Testis (tissue), 2 donors: ENCODE measurements at regions not wholly inside any gene's neighbourhood (a gene's known extent, or its start where the extent isn't known, plus 50 kb on each side); places are given as distances from the start of the nearest gene placed in this dataset.

Experiments
- DNase-seq: peaks from one replicate; pipeline ENCODE4 v3.0.0-alpha.2; 2019
- H3K27ac ChIP-seq, 2 donors: fragments of 200-600 bp; sonication (generic); one replicate each; pipeline ENCODE4 v1.5.1; 2019
- H3K27me3 ChIP-seq: fragments of 200-600 bp; sonication (generic); one replicate; pipeline ENCODE4 v1.5.1; 2019
- H3K36me3 ChIP-seq: fragments of 200-600 bp; sonication (generic); one replicate; pipeline ENCODE4 v1.5.1; 2017; ENCODE audit warnings: low read depth; ENCODE audit errors: missing control alignments
- H3K4me1 ChIP-seq: fragments of 200-600 bp; sonication (generic); one replicate; pipeline ENCODE4 v1.5.1; 2019
- H3K4me3 ChIP-seq, 2 donors: fragments of 200-600 bp; sonication (generic); one replicate each; pipeline ENCODE4 v1.5.1; 2017 to 2019
- H3K9me3 ChIP-seq: fragments of 200-600 bp; sonication (generic); one replicate; pipeline ENCODE4 v1.5.1; 2017
- POLR2A ChIP-seq: fragments of 450-650 bp; IDR thresholded peaks from one replicate; pipeline ENCODE4 v1.6.1; 2017; ENCODE audit warnings: antibody characterized with exemption, mild to moderate bottlenecking, moderate library complexity
- WGBS, 2 donors: methylation state at CpG; one replicate each; pipeline ENCODE4 v1.1.5; 2018; 5-methylcytosine and 5-hydroxymethylcytosine counted together
- intact Hi-C: fragments of 100-400 bp; cut with DNase I; formaldehyde crosslinking; loops from one replicate; pipeline ENCODE4 v1.15.1; 2023; ENCODE audit warnings: low total_unique reads
- TF ChIP-seq, protein P1 (sequence below), 3 experiments: fragments of 450-650 bp in 2 of 3; fragments of 200-600 bp in 1 of 3; sonication (generic) in 1 of 3; IDR thresholded peaks; one replicate each; pipeline ENCODE4 v1.5.1; 2016 to 2019; ENCODE audit warnings: antibody characterized with exemption in 3 of 3, mild to moderate bottlenecking in 2 of 3, moderate library complexity in 1 of 3

DNA sequence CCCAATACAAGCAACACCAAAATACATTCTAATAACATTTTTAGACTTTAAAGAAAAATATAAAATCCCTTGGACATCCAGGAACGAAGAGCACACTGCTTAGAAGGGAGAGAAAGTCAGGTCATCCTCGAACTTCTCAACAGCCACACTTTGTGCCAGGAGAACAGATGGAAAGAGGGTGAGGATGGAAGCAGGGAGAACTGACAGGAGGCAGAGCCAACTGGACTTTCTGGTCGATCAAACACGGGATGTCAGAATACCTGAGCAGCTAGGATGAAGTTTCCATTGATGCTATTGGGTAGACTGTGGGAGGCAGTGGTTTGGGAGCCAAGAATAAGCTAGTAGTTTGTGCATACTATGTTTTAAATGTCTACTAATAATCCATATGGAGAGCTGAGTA lies 111.4 kb downstream of the TOMM20 start:
- H3K36me3 ChIP-seq, result no peaks in the 10 kb centered on the region
- no peak for DNase-seq
- no peak overlapping the region for H3K4me3 ChIP-seq
- H3K9me3 ChIP-seq, result no peaks in the 10 kb centered on the region
- H3K27ac ChIP-seq, result no peak overlapping the region
- intact Hi-C loops, result no loop called here
- WGBS, 2 donors, result 92 to 93% methylated on average over 4 of the region's 4 CpGs
- H3K4me1 ChIP-seq, result peaks cover 12% of the 10 kb centered on the region
- no peaks in the 10 kb centered on the region for H3K27me3 ChIP-seq
- TF ChIP-seq, protein P1, sequence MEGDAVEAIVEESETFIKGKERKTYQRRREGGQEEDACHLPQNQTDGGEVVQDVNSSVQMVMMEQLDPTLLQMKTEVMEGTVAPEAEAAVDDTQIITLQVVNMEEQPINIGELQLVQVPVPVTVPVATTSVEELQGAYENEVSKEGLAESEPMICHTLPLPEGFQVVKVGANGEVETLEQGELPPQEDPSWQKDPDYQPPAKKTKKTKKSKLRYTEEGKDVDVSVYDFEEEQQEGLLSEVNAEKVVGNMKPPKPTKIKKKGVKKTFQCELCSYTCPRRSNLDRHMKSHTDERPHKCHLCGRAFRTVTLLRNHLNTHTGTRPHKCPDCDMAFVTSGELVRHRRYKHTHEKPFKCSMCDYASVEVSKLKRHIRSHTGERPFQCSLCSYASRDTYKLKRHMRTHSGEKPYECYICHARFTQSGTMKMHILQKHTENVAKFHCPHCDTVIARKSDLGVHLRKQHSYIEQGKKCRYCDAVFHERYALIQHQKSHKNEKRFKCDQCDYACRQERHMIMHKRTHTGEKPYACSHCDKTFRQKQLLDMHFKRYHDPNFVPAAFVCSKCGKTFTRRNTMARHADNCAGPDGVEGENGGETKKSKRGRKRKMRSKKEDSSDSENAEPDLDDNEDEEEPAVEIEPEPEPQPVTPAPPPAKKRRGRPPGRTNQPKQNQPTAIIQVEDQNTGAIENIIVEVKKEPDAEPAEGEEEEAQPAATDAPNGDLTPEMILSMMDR (IDR thresholded peaks at IDR 0.05), result no peak
- no peak for TF ChIP-seq POLR2A

DNA sequence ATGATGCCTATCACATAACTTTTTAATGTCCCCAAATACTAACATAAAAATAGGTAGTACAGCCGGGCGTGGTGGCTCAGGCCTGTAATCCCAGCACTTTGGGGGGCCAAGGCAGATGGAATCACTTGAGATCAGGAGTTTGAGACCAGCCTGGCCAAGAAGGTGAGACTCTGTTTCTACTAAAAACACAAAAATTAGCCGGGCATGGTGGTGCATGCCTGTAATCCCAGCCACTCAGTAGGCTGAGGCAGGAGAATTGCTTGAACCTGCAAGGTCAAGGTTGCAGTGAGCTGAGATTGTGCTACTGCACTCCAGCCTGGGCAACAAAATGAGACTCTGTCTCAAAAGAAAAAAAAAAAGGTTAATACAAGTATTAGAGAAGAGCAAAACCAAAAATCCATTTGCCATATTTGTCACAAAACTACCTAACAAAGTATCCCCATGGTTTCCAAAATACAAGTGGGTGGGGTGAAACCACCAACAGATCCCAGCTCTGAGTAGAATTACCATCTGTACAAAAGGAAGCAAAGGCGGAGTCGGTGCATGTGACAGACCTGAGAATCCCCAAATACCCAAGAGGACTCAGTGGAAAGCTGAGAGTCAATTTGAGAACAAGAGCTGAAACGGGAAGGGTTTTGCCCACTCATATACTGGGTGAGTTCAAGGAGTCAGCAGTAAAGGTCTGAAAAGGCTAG lies 113.2 kb downstream of the TOMM20 start:
- Histone ChIP-seq H3K27me3 (no peaks in the 10 kb centered on the region), H3K4me1 (peaks cover 8% of the 10 kb centered on the region), H3K27ac (no peak overlapping the region), H3K36me3 (no peaks in the 10 kb centered on the region), H3K9me3 (no peaks in the 10 kb centered on the region), H3K4me3 (no peak overlapping the region)
- DNase-seq, result no peak
- intact Hi-C loops, result no loop called here
- 86 to 87% methylated on average over 6 of the region's 6 CpGs for WGBS, 2 donors
- TF ChIP-seq, protein P1 (IDR thresholded peaks at IDR 0.05), result no peak
- no peak for TF ChIP-seq POLR2A

DNA sequence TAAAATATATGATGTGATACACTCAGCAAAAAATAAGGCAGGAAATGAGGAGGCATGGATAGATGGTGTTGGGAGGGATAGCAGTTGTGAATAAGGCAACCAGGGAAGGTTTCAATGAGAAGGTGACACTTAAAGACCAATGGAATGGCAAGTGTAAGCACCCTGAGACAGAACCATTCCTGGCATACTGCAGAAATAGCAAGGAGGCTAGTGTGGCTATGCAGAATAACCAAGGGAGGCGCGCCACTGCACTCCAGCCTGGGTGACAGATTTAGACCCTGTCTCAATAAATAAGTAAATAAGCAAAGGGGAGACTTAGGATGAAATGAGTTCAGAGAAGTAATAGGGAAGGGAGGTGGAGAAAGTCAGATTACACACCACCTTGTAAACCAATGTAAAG lies 113.9 kb downstream of the TOMM20 start:
- Histone ChIP-seq H3K9me3 (no peaks in the 10 kb centered on the region), H3K4me1 (peaks cover 8% of the 10 kb centered on the region), H3K36me3 (no peaks in the 10 kb centered on the region), H3K4me3 (no peak overlapping the region), H3K27ac (no peak overlapping the region), H3K27me3 (no peaks in the 10 kb centered on the region)
- TF ChIP-seq, protein P1 (IDR thresholded peaks at IDR 0.05), result no peak
- intact Hi-C loops, result no loop called here
- DNase-seq, result no peak
- 95 to 96% methylated on average over 2 of the region's 2 CpGs for WGBS, 2 donors

DNA sequence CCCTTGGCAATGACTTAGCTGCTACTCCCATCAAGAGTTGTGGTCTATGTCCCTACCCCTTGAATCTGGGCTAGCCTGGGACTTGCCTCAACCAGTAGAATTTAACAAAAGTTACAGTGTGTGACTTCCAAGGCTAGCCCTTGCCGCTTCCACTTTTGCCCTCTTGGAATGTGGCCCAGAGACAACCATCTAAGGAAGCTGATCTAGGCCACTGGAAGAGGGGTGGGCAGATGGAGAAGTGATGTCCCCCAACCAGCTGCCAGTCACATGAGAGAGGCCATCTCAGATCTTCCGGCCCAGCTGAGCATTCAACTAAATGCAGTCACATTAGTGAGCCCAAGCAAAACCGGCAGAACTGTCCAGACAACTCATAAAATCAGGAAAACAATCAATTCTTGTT lies 115.1 kb downstream of the TOMM20 start:
- intact Hi-C loops, result no loop called here
- Histone ChIP-seq H3K27ac (no peak overlapping the region), H3K36me3 (no peaks in the 10 kb centered on the region), H3K4me3 (no peak overlapping the region), H3K4me1 (peaks cover 8% of the 10 kb centered on the region), H3K27me3 (no peaks in the 10 kb centered on the region), H3K9me3 (no peaks in the 10 kb centered on the region)
- WGBS, 2 donors, result 85 to 100% methylated on average over 2 to 3 of the region's 3 CpGs
- TF ChIP-seq POLR2A, result no peak
- TF ChIP-seq, protein P1 (IDR thresholded peaks at IDR 0.05), result no peak
- DNase-seq, result peak; percentile 32
